GM18505 (cell line): ENCODE measurements at regions not wholly inside any gene's neighbourhood (a gene's known extent, or its start where the extent isn't known, plus 50 kb on each side); places are given as distances from the start of the nearest gene placed in this dataset.

ENCODE experiments used
- ATAC-seq: cut with Tn5 transposase; IDR thresholded peaks from one replicate; pipeline ENCODE4 v1.9.1; 2021; ENCODE audit not compliant: unreplicated experiment
- POLR2A ChIP-seq: IDR thresholded peaks from 4 replicates; pipeline ENCODE4 v1.6.1; 2011; ENCODE audit warnings: borderline replicate concordance; ENCODE audit not compliant: insufficient read depth, insufficient read length; ENCODE audit errors: extremely low read depth

- TF ChIP-seq POLR2A: no peak
- ATAC-seq: no peak
These were observed 101.8 kb downstream of the CAND1 start for GRCh38 chr12:67370979-67371378.

- TF ChIP-seq POLR2A: no peak
- no peak for ATAC-seq
These were observed 107.9 kb downstream of the CAND1 start for GRCh38 chr12:67377021-67377420.

- ATAC-seq: no peak
- no peak for TF ChIP-seq POLR2A
These were observed 108.4 kb downstream of the CAND1 start for GRCh38 chr12:67377541-67377940.

GRCh38 chr12:67382241-67382871 is 113.2 kb downstream of the CAND1 start:
- TF ChIP-seq POLR2A: no peak

GRCh38 chr12:67386869-67387565 is 117.9 kb downstream of the CAND1 start:
- ATAC-seq: no peak
- no peak for TF ChIP-seq POLR2A

More at GRCh38 chr12:67382241-67382871, 113.2 kb downstream of the CAND1 start:
- no peak for ATAC-seq

- no peak for TF ChIP-seq POLR2A
- no peak for ATAC-seq
These were observed 119.4 kb downstream of the CAND1 start for GRCh38 chr12:67388331-67389138.

- no peak for ATAC-seq
- TF ChIP-seq POLR2A: no peak
These were observed 121.1 kb downstream of the CAND1 start for GRCh38 chr12:67390273-67390672.

- ATAC-seq: no peak
- no peak for TF ChIP-seq POLR2A
These were observed 121.9 kb downstream of the CAND1 start for GRCh38 chr12:67391034-67391433.

- ATAC-seq: no peak
- no peak for TF ChIP-seq POLR2A
These were observed 122.5 kb downstream of the CAND1 start for GRCh38 chr12:67391656-67392055.

- TF ChIP-seq POLR2A: no peak
- ATAC-seq: no peak
These were observed 125.4 kb downstream of the CAND1 start for GRCh38 chr12:67394550-67394949.

GRCh38 chr12:67400742-67401141 is 131.6 kb downstream of the CAND1 start:
- no peak for TF ChIP-seq POLR2A
- ATAC-seq: no peak

GRCh38 chr12:67410246-67410645 is 141.1 kb downstream of the CAND1 start:
- no peak for ATAC-seq
- TF ChIP-seq POLR2A: no peak

GRCh38 chr12:67410667-67411067 is 141.5 kb downstream of the CAND1 start:
- no peak for TF ChIP-seq POLR2A
- no peak for ATAC-seq
